GM12878 (cell line): ENCODE measurements at regions not wholly inside any gene's neighbourhood (a gene's known extent, or its start where the extent isn't known, plus 50 kb on each side); places are given as distances from the start of the nearest gene placed in this dataset.

Source experiments
- ATAC-seq: fragments of 200-7000 bp; cut with Tn5 transposase; 3 replicates; pipeline ENCODE4 v1.9.1; 2020; ENCODE audit warnings: mild to moderate bottlenecking, moderate library complexity
- BruUV-seq: library from RNA; stranded (reverse); fragments of 400-500 nt; replicated peaks from 2 replicates; lab custom pipeline; 2021; lab: Mats Ljungman, UMichigan
- CTCF ChIA-PET: fragments of 300-600 bp; sonication (Branson Sonifier 250); formaldehyde crosslinking; extraction: SDS; loops from one replicate; lab custom pipeline; 2021; ENCODE audit warnings: inconsistent platforms; lab: Yijun Ruan, JAX
- POLR2A ChIA-PET: fragments of 350-600 bp; formaldehyde crosslinking; extraction: SDS; loops from one replicate; lab custom pipeline; 2021; ENCODE audit warnings: inconsistent platforms; lab: Charles Lee
- RAD21 ChIA-PET: fragments of 300-600 bp; sonication (Branson Sonifier 250); formaldehyde crosslinking; loops from one replicate; lab custom pipeline; 2023; ENCODE audit warnings: antibody characterized with exemption; ENCODE audit not compliant: unreplicated experiment; lab: Charles Lee
- SMC1A ChIA-PET: fragments of 300-600 bp; sonication (Branson Sonifier 250); formaldehyde crosslinking; loops from one replicate; lab custom pipeline; 2023; ENCODE audit not compliant: unreplicated experiment, uncharacterized antibody; lab: Charles Lee
- DNase-seq: peaks from one replicate; pipeline ENCODE4 v3.0.0-alpha.2; 2011; ENCODE audit warnings: low read depth, low spot score
- FAIRE-seq: peaks from 3 replicates; lab custom pipeline; 2011; peaks lifted over from hg19 to GRCh38; lab: Jason Lieb, UNC
- H2AFZ ChIP-seq: 2 replicates; pipeline ENCODE4 v1.6.0; 2011; ENCODE audit warnings: low read depth, low read length, control low read depth; ENCODE audit not compliant: control insufficient read depth
- H3K27ac ChIP-seq: 2 replicates; pipeline ENCODE4 v1.5.1; 2011; ENCODE audit warnings: control low read depth; ENCODE audit not compliant: control insufficient read depth, insufficient read depth
- H3K27me3 ChIP-seq, 2 experiments: replicated peaks in 1 of 2; 2 replicates each; pipeline versions ENCODE4 v1.6.0 to v1.6.1; 2011; ENCODE audit warnings: low read length in 1 of 2; ENCODE audit not compliant: control insufficient read depth in 2 of 2, insufficient read depth in 2 of 2
- H3K36me3 ChIP-seq, 2 experiments: 2 replicates each; pipeline ENCODE4 v1.5.1; 2011; ENCODE audit warnings: low read length in 1 of 2; ENCODE audit not compliant: control insufficient read depth in 2 of 2, insufficient read depth in 2 of 2
- H3K4me1 ChIP-seq: 2 replicates; pipeline ENCODE4 v1.6.1; 2011; ENCODE audit warnings: mild to moderate bottlenecking, low read length, moderate library complexity, mixed read lengths; ENCODE audit not compliant: control insufficient read depth, insufficient read depth
- H3K4me2 ChIP-seq: 2 replicates; pipeline ENCODE4 v1.6.0; 2011; ENCODE audit warnings: control low read depth; ENCODE audit not compliant: control insufficient read depth, insufficient read depth
- H3K4me3 ChIP-seq: fragments of 200-600 bp; sonication (generic); 2 replicates; pipeline ENCODE4 v1.5.1; 2016
- H3K79me2 ChIP-seq: 2 replicates; pipeline ENCODE4 v1.6.0; 2011; ENCODE audit warnings: low read length; ENCODE audit not compliant: control insufficient read depth, insufficient read depth
- H3K9ac ChIP-seq: 2 replicates; pipeline ENCODE4 v1.8.0; 2011; ENCODE audit warnings: low read length, control low read depth, mixed read lengths; ENCODE audit not compliant: control insufficient read depth, insufficient read depth
- H3K9me3 ChIP-seq: replicated peaks from 3 replicates; pipeline ENCODE4 v1.5.1; 2011; ENCODE audit warnings: mild to moderate bottlenecking, low read length; ENCODE audit not compliant: control insufficient read depth, insufficient read depth
- H4K20me1 ChIP-seq: 2 replicates; pipeline ENCODE4 v1.6.0; 2011; ENCODE audit not compliant: control insufficient read depth, insufficient read depth
- BMI1 ChIP-seq: fragments of 450-650 bp; IDR thresholded peaks from 2 replicates; pipeline ENCODE4 v1.6.1; 2016; ENCODE audit warnings: mild to moderate bottlenecking, moderate library complexity, borderline replicate concordance
- CHD4 ChIP-seq: fragments of 200-600 bp; sonication (generic); IDR thresholded peaks from 2 replicates; pipeline ENCODE4 v1.6.1; 2016; ENCODE audit warnings: mild to moderate bottlenecking
- IRF5 ChIP-seq: fragments of 450-650 bp; IDR thresholded peaks from 2 replicates; pipeline ENCODE4 v1.6.1; 2017; ENCODE audit warnings: borderline replicate concordance
- KLF5 ChIP-seq: fragments of 450-650 bp; IDR thresholded peaks from 2 replicates; pipeline ENCODE4 v1.6.1; 2014; ENCODE audit warnings: mild to moderate bottlenecking; ENCODE audit not compliant: partially characterized antibody
- MLLT1 ChIP-seq: fragments of 450-650 bp; IDR thresholded peaks from 2 replicates; pipeline ENCODE4 v1.6.1; 2016; ENCODE audit warnings: mild to moderate bottlenecking
- MXI1 ChIP-seq: fragments of 150-350 bp; IDR thresholded peaks from 2 replicates; pipeline ENCODE4 v1.6.1; 2011; ENCODE audit warnings: low read depth, mild to moderate bottlenecking, inconsistent platforms, low read length, improper control_type of control experiment
- NBN ChIP-seq: fragments of 450-650 bp; IDR thresholded peaks from 2 replicates; pipeline ENCODE4 v1.6.1; 2016
- NFIC ChIP-seq: IDR thresholded peaks from 2 replicates; pipeline ENCODE4 v1.6.1; 2012; ENCODE audit warnings: low read depth, mild to moderate bottlenecking, inconsistent platforms, low read length, moderate library complexity
- NR2C1 ChIP-seq: fragments of 450-650 bp; IDR thresholded peaks from 2 replicates; pipeline ENCODE4 v1.6.1; 2017; ENCODE audit warnings: antibody characterized with exemption, mild to moderate bottlenecking, moderate library complexity
- POLR2AphosphoS2 ChIP-seq: IDR thresholded peaks from 2 replicates; pipeline ENCODE4 v1.6.1; 2011; ENCODE audit warnings: low read depth, mild to moderate bottlenecking, low read length, improper control_type of control experiment, moderate library complexity
- SP1 ChIP-seq: IDR thresholded peaks from one replicate; pipeline ENCODE4 v1.6.1; 2011; ENCODE audit warnings: low read depth, low read length
- STAT1 ChIP-seq: fragments of 450-650 bp; conservative IDR thresholded peaks from 2 replicates; pipeline ENCODE4 v1.6.1; 2014; ENCODE audit warnings: antibody characterized with exemption, mild to moderate bottlenecking
- SUZ12 ChIP-seq: fragments of 200-600 bp; sonication (generic); IDR thresholded peaks from one replicate; pipeline ENCODE4 v1.6.1; 2018; ENCODE audit warnings: antibody characterized with exemption, mild to moderate bottlenecking; ENCODE audit not compliant: unreplicated experiment
- TAF1 ChIP-seq: IDR thresholded peaks from 2 replicates; pipeline ENCODE4 v1.6.1; 2011; ENCODE audit warnings: mild to moderate bottlenecking, low read depth, low read length, borderline replicate concordance
- in situ Hi-C: fragments of 300-500 bp; cut with MboI; formaldehyde crosslinking; loops from 9 replicates; pipeline ENCODE4 v1.14.3; 2018; ENCODE audit warnings: mixed read lengths
- intact Hi-C: fragments of 100-400 bp; cut with micrococcal nuclease; formaldehyde crosslinking; loops from one replicate; pipeline ENCODE4 v1.14.2; 2022; ENCODE audit not compliant: unreplicated experiment

GRCh38 chr15:35215093-35215492 lies 130.0 kb upstream of the NANOGP8 start:
- CTCF ChIA-PET, result no interaction called here
- H3K4me1 ChIP-seq, result no peaks in the 10 kb centered on the region
- POLR2A ChIA-PET, result no interaction called here
- H2AFZ ChIP-seq, result no peak overlapping the region
- H3K27me3 ChIP-seq, result no peaks in the 10 kb centered on the region
- no TSS peak for BruUV-seq
- no peak overlapping the region for H3K27ac ChIP-seq
- in situ Hi-C loops, result no loop called here
- H3K9me3 ChIP-seq, result no peaks in the 10 kb centered on the region
- H3K4me2 ChIP-seq, result no peak overlapping the region
- RAD21 ChIA-PET, result no interaction called here
- H3K4me3 ChIP-seq, result no peak overlapping the region
- H3K9ac ChIP-seq, result no peak overlapping the region
- DNase-seq, result no peak
- SMC1A ChIA-PET, result no interaction called here
- H3K36me3 ChIP-seq, result no peaks in the 10 kb centered on the region
- no peaks in the 10 kb centered on the region for H3K79me2 ChIP-seq
- no peak for ATAC-seq
- no peaks in the 10 kb centered on the region for H4K20me1 ChIP-seq
- intact Hi-C loops, result no loop called here
- TF ChIP-seq SP1, result no peak
- TF ChIP-seq BMI1, result no peak
- TF ChIP-seq CHD4, result no peak
- TF ChIP-seq KLF5, result no peak
- no peak for TF ChIP-seq TAF1
- no peak for TF ChIP-seq NR2C1
- TF ChIP-seq NFIC, result no peak
- no peak for TF ChIP-seq MXI1
- no peak for FAIRE-seq

- no peak overlapping the region for H3K4me2 ChIP-seq
- H3K79me2 ChIP-seq, result no peaks in the 10 kb centered on the region
- ATAC-seq, result no peak
- no peak for FAIRE-seq
- no peak overlapping the region for H3K4me3 ChIP-seq
- H3K4me1 ChIP-seq, result no peaks in the 10 kb centered on the region
- DNase-seq, result no peak
- H4K20me1 ChIP-seq, result no peaks in the 10 kb centered on the region
- H3K27ac ChIP-seq, result no peak overlapping the region
- H3K36me3 ChIP-seq, result no peaks in the 10 kb centered on the region
- ChIA-PET CTCF (no interaction called here), POLR2A (no interaction called here), SMC1A (interaction anchor here (1.1 kb wide), 1 partner anchor 9 kb away, joined by 3 read pairs; no protein-coding TSS in a partner anchor), RAD21 (no interaction called here)
- H3K9me3 ChIP-seq, result no peaks in the 10 kb centered on the region
- intact Hi-C loops (no loop called here), in situ Hi-C loops (no loop called here)
- no TSS peak for BruUV-seq
- no peak overlapping the region for H3K9ac ChIP-seq
- H3K27me3 ChIP-seq, result no peaks in the 10 kb centered on the region
- no peak overlapping the region for H2AFZ ChIP-seq
- TF ChIP-seq NBN, result no peak
- no peak for TF ChIP-seq SUZ12
- TF ChIP-seq STAT1, result no peak
- no peak for TF ChIP-seq IRF5
- TF ChIP-seq POLR2AphosphoS2, result no peak
- TF ChIP-seq MLLT1, result no peak
Observed at GRCh38 chr15:35211240-35211902, 126.3 kb upstream of the NANOGP8 start.
